Suppressor macrophage (primary cell): ENCODE measurements at regions not wholly inside any gene's neighbourhood (a gene's known extent, or its start where the extent isn't known, plus 50 kb on each side); places are given as distances from the start of the nearest gene placed in this dataset.

Experiments
- DNase-seq, 4 experiments: peaks; one replicate each; pipeline ENCODE4 v3.0.0-alpha.2; 2020 to 2022

DNA sequence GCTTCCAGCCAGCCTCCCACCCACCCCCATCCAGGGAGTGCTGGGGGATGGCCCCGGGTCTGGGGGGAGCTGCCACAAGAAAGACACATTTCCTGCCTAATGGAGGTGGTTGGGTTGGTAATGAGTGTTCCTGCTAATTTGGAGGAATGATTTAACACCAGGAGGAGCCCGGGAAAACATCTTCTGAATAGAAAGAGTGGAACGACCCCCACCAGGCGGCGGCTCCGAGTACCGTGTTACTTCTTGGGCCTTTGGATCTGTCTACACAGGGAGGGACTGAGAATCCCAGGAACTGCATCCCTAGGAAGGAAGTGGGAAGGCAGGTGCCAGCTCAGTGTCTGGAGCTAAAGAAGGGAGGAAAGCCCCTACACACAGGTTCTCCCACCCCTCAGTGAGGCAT is 64.6 kb downstream of the TSPAN17 start:
- DNase-seq = no peak

- DNase-seq = no peak
These were observed 65.4 kb downstream of the TSPAN17 start for GRCh38 chr5:176712546-176713304.

DNA sequence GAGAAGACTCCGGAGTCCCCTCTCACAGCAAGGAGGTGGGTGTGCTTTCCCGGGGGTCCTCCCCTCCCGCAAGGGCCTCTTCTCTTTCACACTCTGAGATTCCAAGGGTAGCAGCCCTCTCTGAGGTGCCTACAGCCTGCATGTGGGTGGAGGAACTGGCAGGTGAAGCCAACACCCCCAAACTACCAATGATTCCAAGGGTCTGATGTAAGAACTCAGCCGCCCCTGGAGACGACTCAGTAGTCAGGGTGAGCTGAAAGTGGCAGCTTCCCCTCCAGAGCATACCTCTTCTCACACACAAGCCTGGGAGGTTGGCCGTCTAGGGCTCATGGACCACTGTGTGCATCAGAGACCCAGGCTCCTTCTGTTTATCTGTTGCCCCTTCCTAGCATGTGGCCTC is 66.1 kb downstream of the TSPAN17 start:
- DNase-seq = no peak

GRCh38 chr5:176714067-176714466 is 66.8 kb downstream of the TSPAN17 start:
- DNase-seq = no peak

GRCh38 chr5:176716320-176716719 is 69.0 kb downstream of the TSPAN17 start:
- DNase-seq = no peak

GRCh38 chr5:176719113-176719739 is 71.9 kb downstream of the TSPAN17 start:
- peak in 2 of 4 experiments; percentile 10 to 12 for DNase-seq

DNA sequence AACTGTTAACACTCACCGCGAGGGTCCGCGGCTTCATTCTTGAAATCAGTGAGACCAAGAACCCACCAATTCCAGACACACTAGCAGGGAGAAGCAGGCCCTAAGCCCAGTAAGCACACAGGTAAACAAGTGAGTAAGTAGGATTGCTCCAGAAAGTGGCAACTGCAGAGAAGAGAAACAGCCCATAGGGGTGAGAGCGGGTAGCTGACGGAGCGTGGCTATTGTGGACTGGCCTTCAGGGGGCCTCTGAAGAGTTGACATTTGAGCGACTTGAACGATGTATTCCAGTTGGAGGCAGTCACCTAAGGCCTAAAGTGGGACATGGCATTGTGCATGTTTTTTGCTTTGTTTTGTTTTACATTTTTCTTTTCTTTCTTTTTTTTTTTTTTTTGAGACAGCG is 74.2 kb downstream of the TSPAN17 start:
- no peak for DNase-seq

GRCh38 chr5:176722757-176723156 is 75.5 kb downstream of the TSPAN17 start:
- DNase-seq = no peak

GRCh38 chr5:176723440-176723839 is 76.2 kb downstream of the TSPAN17 start:
- no peak for DNase-seq

DNA sequence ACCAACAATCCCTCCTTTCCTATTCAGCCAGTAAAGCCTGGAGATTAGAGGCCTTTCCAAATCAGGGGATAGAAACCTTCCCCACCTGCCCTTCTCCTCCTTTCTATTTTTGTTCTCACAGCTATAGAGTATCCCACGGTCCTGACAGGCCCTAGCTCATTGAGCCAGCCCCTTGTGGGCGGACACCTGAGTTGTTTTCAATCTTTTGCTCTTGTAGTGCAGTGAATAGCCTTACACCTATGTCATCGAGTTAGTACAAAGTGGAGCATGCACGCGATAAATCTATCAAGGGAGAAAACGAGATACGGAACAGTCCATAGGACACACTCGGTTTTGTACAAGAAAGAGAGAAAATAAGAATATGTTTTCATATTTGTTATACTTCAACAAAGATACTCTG is 77.2 kb downstream of the TSPAN17 start:
- no peak for DNase-seq

GRCh38 chr5:176725521-176726280 is 78.4 kb downstream of the TSPAN17 start:
- DNase-seq = no peak

DNA sequence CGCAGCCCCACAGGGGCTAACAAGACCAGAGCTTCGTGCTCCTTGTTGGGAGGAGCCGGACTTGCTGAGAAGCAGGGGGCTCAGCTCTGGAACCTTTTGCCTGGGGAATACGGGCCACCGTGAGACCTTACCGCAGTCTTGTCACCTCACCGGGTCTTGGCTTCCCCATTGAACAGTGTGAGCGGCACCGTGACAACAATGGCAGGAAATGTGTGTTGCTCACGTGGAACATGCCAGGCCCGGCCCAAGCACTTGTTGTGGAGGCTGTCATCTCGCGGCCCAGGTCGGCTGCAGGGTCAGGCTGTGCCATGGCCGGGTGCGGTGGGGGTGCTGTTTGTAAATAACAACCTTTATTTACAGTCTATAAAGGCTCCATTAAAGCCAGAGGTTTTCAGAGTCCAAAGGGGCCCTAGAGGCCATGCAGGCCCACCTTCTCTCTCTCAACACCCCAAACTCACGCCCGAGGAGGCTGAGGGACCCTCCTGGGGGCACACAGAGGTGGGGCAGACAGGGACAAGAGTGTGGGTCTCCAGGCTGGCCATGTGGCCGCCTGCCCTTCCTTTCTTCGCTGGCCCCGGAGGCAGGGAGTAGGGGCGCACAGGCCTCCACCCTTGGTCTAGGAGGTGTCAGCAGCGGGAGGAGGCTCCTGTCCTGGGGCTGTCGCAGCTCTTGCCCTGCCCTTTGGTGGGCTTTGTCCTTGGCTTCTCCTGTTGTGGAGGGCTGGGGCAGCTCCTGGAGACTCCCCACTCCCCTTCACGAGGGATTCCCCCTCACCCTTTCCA is 79.7 kb downstream of the TSPAN17 start:
- DNase-seq = no peak

DNA sequence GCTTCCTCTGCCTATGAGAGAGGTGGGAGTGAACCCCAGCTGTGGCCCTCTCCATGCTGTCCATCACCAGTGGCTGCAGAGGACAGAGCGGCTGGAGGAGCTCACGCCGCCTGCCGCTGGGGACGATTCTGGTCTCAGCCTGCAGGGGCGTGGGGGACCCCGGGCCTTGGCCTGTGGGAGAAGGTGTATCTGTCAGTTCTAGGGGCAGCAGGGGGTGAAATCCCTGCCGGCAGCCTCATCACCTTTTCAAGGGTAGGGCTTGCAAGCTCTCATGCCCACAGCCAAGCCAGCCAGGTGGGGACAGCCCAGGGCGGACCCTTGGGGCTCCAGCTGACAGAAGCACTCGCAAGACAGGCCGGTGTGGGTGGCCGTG is 80.2 kb downstream of the TSPAN17 start:
- no peak for DNase-seq

- DNase-seq = no peak
These were observed 80.8 kb downstream of the TSPAN17 start for GRCh38 chr5:176727983-176728675.

DNA sequence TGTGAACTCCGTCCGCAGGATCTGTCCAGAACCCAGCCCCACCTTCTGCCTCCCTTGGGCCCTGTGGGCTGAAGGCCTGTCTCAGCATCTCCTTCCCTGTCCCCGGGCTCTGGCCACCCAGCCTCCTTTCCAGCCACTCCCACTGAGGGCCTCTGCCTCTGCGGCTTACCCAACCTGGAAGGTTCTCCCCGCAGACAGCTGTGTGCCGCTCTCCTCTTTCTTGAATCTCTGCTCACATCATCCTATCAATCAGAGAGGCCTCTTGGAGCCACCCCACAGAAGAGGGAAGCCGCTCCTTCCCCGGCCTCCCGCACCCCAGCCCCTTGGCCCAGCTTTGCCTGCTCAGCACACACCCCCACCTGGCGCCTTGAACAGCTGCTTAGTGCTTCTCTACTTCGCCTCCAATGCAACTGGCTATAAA is 81.5 kb upstream of the UNC5A start:
- DNase-seq = no peak

DNA sequence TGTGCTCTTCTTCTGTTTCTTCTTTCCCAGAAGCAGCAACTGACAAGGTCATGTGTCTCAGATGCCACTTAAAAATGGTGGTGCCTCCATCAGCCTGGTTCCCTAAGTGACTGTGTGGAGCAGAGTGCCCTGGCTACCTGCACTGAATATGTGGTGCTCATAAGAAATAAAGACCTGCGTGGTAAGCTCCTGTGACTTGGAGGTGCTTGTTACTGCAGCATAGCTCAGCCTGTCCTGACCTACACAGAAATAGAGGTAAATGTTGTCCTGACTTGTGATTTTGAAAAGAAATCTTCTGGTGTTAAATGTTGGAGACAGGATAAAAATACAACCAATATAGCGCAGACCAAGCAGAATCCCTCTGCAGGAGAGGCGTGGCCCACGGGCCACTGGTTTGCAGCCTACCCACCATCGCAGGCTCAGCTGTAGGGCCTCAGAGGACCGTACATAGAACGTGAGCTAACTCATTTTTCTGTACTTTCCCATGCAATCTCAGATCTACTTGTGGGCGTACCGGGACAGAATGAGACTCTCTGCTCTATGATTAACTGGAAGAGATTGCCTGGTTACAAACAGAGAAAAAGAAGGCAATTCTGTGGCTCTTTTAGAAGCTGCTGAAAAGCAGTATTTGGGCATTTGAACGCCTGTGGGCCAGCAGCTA is 79.4 kb upstream of the UNC5A start:
- DNase-seq = no peak

DNA sequence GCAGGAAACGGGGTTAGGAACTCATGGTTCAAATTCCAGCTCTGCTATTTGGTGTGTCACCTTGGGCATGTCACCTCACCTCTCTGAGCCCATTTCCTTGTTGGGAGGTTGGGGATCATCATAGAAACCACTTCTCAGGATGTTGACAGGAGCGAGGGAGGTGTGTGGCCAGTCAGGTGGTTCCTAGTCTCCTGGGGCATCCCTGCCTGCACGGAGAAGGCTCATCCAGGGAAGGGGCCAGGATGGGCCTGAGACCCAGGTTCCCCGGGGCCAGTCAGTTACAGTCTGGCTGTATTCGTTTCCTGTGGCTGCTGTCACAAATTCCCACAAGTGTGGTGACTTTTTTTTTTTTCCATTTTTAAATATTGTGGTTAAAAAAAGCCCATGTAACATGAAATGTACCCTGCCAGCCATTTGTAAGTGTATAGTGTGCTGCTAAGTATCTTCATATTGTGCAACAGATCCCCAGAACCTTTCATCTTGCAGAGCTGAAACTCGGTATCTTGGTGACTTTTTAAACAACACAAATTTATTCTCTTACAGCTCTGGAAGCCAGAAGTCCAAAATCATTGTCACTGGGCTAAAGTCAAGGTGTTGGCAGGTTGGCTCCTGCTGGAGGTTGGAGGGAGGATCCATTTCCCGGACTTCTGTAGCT is 78.7 kb upstream of the UNC5A start:
- DNase-seq = no peak

DNA sequence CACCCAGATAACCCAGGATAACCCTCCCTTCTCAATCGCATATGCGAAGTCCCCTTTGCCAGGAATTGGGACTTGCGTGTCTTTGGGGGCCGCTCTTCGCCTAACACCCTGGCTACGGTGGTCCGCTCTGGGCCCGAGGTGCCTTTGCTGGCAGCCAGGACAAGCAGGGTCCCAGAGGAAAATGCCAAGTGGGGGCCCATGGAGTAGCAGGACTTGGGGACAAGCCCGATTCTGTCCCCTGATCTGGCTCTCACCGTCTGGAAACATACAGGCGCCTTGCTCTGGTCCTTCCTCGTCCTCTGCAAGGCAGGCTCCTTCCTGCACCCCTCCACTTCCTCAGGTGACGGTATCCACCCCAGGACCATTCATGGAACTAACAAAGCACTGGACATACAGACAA is 78.1 kb upstream of the UNC5A start:
- DNase-seq = no peak

- no peak for DNase-seq
These were observed 77.5 kb upstream of the UNC5A start for GRCh38 chr5:176732736-176733405.

DNA sequence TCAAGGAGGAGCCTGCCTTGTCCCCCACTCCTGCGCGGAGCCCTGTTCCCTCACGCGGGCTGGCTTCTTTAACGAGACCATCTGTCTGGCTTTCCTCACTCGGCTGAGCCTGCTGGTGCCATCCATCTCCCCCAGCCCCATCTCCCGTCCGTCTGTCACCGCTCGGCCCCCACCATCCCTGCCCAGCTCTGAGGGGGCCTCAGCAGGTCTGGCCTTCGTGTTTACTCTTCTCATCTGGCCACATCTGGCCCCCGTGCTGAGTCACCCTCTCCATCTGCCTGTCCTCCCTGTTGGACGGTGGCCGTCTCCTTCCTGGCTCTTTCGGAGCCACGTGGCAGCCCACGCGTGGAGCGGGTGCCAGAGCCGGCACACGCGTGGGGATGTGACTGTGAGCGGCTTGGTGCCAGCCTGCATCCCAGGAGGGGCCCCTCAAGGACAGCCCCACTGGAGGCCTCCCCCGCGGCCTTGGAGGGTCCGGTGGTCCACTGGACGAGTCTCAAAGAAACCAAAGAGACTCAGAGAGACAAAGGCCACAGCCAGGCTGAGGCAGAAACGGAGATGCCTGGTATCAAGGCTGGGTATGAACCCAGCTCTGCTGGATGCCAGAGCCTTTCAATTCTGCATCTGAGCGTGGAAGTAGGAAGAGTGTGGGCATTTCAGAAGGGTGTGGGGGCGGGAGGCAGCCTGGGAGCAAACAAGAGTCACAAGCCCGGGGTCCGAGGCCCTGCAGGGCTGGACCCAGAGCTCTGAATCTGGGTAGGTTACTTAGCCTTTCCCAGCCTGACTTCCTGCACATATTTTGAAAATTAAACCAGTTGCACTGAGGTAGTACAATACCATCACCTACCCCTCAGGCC is 76.7 kb upstream of the UNC5A start:
- DNase-seq = no peak
